AG09319 (cell line): ENCODE measurements at regions not wholly inside any gene's neighbourhood (a gene's known extent, or its start where the extent isn't known, plus 50 kb on each side); places are given as distances from the start of the nearest gene placed in this dataset.

ENCODE experiments used
- DNase-seq: peaks from one replicate; pipeline ENCODE4 v3.0.0-alpha.2; 2010; ENCODE audit warnings: low read depth; ENCODE audit errors: extremely low read depth
- TF ChIP-seq, protein P1 (sequence below): IDR thresholded peaks from 2 replicates; pipeline ENCODE4 v1.5.1; 2011; ENCODE audit warnings: low read depth, mild to moderate bottlenecking, inconsistent platforms, low read length, moderate library complexity

DNA sequence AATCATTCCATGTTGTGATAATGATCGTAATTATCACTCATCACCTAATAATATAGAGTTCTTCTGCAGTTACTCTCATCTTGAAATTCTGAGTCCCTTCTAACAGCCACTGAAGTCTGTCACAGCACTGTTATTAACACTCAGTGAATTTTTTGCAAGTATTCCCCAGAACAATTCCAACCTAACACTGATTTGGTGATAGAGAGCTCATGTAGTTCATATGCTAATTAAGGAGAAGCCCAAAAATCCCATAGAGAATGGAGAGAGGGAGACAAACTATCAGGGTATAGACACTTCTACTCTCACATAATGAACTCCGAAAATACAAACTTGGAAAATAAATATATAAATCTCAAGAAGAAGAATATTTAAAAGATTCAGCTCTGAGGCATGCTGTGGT lies 1253.4 kb upstream of the NXPH2 start:
- TF ChIP-seq, protein P1, sequence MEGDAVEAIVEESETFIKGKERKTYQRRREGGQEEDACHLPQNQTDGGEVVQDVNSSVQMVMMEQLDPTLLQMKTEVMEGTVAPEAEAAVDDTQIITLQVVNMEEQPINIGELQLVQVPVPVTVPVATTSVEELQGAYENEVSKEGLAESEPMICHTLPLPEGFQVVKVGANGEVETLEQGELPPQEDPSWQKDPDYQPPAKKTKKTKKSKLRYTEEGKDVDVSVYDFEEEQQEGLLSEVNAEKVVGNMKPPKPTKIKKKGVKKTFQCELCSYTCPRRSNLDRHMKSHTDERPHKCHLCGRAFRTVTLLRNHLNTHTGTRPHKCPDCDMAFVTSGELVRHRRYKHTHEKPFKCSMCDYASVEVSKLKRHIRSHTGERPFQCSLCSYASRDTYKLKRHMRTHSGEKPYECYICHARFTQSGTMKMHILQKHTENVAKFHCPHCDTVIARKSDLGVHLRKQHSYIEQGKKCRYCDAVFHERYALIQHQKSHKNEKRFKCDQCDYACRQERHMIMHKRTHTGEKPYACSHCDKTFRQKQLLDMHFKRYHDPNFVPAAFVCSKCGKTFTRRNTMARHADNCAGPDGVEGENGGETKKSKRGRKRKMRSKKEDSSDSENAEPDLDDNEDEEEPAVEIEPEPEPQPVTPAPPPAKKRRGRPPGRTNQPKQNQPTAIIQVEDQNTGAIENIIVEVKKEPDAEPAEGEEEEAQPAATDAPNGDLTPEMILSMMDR = no peak
- no peak for DNase-seq

DNA sequence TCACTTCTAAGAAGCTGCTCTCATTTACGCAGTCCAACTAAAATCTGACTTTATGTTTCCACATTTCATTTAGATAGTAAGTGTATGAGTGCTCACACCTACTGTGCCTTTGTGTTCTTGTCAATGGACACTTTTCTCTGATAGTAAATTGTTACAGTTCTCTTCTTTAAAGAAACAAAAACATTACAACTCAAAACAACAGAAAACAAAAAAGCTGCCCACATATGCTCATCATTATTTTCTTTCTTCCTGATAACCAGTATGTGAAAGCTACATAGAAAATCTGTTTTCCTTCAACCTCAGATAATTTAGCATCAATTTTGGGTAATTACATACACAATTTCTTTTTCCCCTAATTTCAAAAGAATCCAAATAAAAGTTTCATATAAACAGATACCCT lies 1247.8 kb upstream of the NXPH2 start:
- DNase-seq = no peak
- TF ChIP-seq, protein P1 = no peak

DNA sequence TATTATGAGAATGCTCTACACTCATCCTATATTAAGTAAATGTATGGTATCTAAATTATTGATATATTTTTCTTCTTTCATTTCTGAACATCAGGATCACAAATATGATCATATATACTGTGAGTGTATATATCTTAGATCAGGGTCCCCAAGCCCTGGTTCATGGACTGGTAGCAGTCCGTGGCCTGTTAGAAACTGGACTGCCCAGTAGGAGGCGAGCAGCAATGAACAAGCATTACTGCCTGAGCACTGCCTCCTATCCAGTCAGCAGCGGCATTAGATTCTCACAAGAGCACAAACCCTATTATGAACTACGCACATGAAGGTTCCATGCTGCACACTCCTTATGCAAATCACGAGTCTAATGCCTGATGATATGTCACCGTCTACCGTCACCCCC lies 1247.1 kb upstream of the NXPH2 start:
- DNase-seq = no peak
- TF ChIP-seq, protein P1 = no peak

DNA sequence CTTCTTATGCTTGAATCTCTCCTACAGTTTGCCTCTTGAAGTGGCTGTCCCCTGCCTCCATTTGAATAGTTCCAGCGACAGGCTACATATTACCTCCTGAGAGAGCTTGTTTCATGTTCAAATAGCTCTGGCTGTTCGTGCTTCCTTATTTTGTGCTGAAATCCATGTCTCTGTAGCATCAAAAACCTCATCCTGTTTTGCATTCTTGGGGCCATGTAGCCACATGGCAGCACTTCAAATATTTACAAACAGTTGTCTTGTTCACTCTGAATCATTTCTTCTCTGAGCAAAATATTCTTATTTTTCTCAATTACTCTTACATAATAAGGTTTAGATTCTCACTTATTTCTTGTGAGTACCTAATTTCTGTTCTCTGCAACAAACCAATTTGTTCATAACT lies 1243.1 kb upstream of the NXPH2 start:
- DNase-seq = no peak
- TF ChIP-seq, protein P1 = no peak

DNA sequence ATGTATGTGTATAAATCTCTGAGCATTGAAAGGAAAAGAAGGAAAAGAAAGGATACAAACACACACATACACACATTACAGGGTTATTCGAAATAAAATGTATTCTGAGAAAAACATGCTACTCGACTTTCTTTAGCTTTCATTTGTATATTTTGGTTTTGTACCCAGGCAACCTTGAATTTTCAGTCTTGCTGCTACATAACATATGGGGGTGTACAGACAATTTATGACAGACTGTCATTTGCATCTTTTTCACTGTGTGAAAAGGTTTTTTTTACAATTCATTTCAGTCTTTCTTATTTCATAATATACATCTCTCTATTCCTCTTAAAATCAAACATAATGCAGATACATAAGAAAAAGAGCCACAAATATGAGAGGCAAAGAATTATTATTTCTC lies 1238.4 kb upstream of the NXPH2 start:
- TF ChIP-seq, protein P1 = no peak
- DNase-seq = no peak

DNA sequence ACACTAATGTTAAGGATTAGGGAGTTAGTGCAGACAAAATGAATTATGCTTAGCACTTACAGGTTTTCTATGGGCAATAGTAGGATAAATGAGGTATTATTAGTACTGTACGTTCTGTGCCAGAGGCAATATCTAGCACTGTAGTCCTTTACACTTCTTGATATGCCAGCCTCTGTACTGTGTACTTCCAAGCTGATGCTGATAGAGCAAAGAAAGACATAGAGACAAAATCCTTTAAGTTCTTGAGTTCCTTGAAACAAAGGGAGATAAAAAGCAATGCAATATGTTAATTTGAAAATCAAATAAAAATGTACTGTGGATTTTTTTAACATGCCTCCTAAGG lies 1234.0 kb upstream of the NXPH2 start:
- DNase-seq = no peak
- TF ChIP-seq, protein P1 = no peak

DNA sequence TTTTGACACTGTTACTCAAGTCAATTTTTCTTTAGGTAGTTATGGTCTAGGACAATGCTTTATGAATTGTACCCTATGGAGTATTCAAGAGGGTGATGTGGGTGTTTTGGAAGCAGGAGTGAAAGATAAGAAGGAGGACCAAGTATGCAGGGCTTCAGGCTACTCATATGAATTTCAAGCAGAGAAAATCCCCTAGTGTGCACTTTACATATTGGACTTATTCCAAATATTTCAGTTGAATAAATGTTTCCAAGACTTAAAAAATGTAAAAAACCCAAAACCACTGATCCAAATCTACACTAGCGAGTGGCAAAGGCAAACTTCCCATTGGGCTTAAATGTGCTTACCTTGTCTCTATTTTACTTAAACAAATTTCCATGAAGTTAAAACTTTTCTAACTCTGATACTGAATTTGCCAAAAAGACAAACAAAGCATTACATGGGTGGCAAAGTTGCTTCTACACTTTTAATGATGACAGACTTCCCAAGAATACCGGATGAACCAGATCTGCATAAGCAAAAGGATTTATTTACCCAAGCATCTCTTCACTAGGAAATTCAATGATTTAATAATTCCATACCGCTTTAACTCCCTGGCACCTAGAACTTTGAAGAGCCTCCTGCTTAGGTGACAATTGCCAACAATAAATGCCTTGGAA lies 1233.5 kb upstream of the NXPH2 start:
- TF ChIP-seq, protein P1 = no peak
- DNase-seq = no peak
